Common myeloid progenitor, CD34-positive (primary cell): ENCODE measurements at regions not wholly inside any gene's neighbourhood (a gene's known extent, or its start where the extent isn't known, plus 50 kb on each side); places are given as distances from the start of the nearest gene placed in this dataset.

Experiments
- CTCF ChIA-PET: fragments of 350-600 bp; sonication (Branson Sonifier 250); formaldehyde crosslinking; loops from one replicate; lab custom pipeline; 2021; ENCODE audit warnings: antibody characterized with exemption; lab: Charles Lee
- POLR2A ChIA-PET: fragments of 350-600 bp; sonication (Branson Sonifier 250); formaldehyde crosslinking; loops from one replicate; lab custom pipeline; 2021; ENCODE audit warnings: antibody characterized with exemption; lab: Charles Lee
- DNase-seq, 3 donors: peaks; one replicate each; pipeline versions ENCODE4 v3.0.0 to v3.0.0-alpha.2; 2013
- H3K27ac ChIP-seq, 2 experiments: 1 replicate in 1 of 2; 2 replicates in 1 of 2; pipeline ENCODE4 v1.7.0; 2013; ENCODE audit warnings: inconsistent platforms in 2 of 2, low read length in 2 of 2, mild to moderate bottlenecking in 2 of 2, low read depth in 1 of 2, moderate library complexity in 1 of 2; ENCODE audit not compliant: severe bottlenecking in 2 of 2, insufficient read depth in 1 of 2, poor library complexity in 1 of 2
- H3K27me3 ChIP-seq, 5 experiments: replicated peaks in 2 of 5; 1 replicate in 3 of 5; 2 replicates in 2 of 5; pipeline versions ENCODE4 v1.6.1 to v1.7.0; 2013; ENCODE audit warnings: low read length in 4 of 5, mild to moderate bottlenecking in 2 of 5, moderate library complexity in 2 of 5, inconsistent platforms in 1 of 5; ENCODE audit not compliant: insufficient read depth in 5 of 5, control insufficient read depth in 4 of 5
- H3K36me3 ChIP-seq, 4 experiments: 1 replicate in 2 of 4; 2 replicates in 2 of 4; pipeline versions ENCODE4 v1.6.1 to v1.7.0; 2013; ENCODE audit warnings: low read length in 3 of 4, control low read depth in 1 of 4, mild to moderate bottlenecking in 1 of 4; ENCODE audit not compliant: control insufficient read depth in 4 of 4, insufficient read depth in 4 of 4
- H3K4me1 ChIP-seq, 4 experiments: 1 replicate in 3 of 4; 2 replicates in 1 of 4; pipeline versions ENCODE4 v1.6.1 to v1.7.1; 2013; ENCODE audit warnings: low read length in 3 of 4, mild to moderate bottlenecking in 3 of 4, control low read depth in 1 of 4, inconsistent platforms in 1 of 4, moderate library complexity in 1 of 4; ENCODE audit not compliant: control insufficient read depth in 4 of 4, insufficient read depth in 4 of 4; ENCODE audit errors: control extremely low read depth in 1 of 4
- H3K4me3 ChIP-seq, 7 experiments: 1 replicate in 4 of 7; 2 replicates in 3 of 7; pipeline versions ENCODE4 v1.5.1 to v1.7.0; 2013; ENCODE audit warnings: mild to moderate bottlenecking in 7 of 7, low read length in 6 of 7, moderate library complexity in 6 of 7, inconsistent platforms in 2 of 7, low read depth in 2 of 7, control low read depth in 1 of 7; ENCODE audit not compliant: insufficient read depth in 4 of 7, control insufficient read depth in 1 of 7; ENCODE audit errors: extremely low read depth in 1 of 7
- H3K9me3 ChIP-seq, 5 experiments: 1 replicate in 4 of 5; 2 replicates in 1 of 5; pipeline versions ENCODE4 v1.6.1 to v1.7.1; 2013; ENCODE audit warnings: low read length in 4 of 5, mild to moderate bottlenecking in 2 of 5, inconsistent platforms in 1 of 5, low read depth in 1 of 5, moderate library complexity in 1 of 5; ENCODE audit not compliant: control insufficient read depth in 4 of 5, insufficient read depth in 2 of 5; ENCODE audit errors: control extremely low read depth in 1 of 5
- WGBS: methylation state at CpG from one replicate; pipeline ENCODE4 v1.1.5; 2013; ENCODE audit not compliant: insufficient coverage; 5-methylcytosine and 5-hydroxymethylcytosine counted together

GRCh38 chr7:41274179-41274578 is 428.7 kb downstream of the INHBA start:
- H3K27me3 ChIP-seq: no peaks in the 10 kb centered on the region
- DNase-seq: no peak
- H3K4me1 ChIP-seq: no peaks in the 10 kb centered on the region
- no peaks in the 10 kb centered on the region for H3K36me3 ChIP-seq
- H3K4me3 ChIP-seq: no peak overlapping the region
- ChIA-PET POLR2A (no interaction called here), CTCF (no interaction called here)
- no peak overlapping the region for H3K27ac ChIP-seq
- 94% methylated on average over 4 of the region's 5 CpGs for WGBS
- no peaks in the 10 kb centered on the region for H3K9me3 ChIP-seq

- no peak for DNase-seq
- Histone ChIP-seq H3K4me1 (no peaks in the 10 kb centered on the region), H3K9me3 (no peaks in the 10 kb centered on the region), H3K27ac (no peak overlapping the region), H3K27me3 (no peaks in the 10 kb centered on the region), H3K4me3 (no peak overlapping the region), H3K36me3 (no peaks in the 10 kb centered on the region)
- ChIA-PET POLR2A (no interaction called here), CTCF (no interaction called here)
- 93% methylated on average over 4 of the region's 5 CpGs for WGBS
Observed at GRCh38 chr7:41272664-41273063, 430.2 kb downstream of the INHBA start.

GRCh38 chr7:41268878-41269277 is 434.0 kb downstream of the INHBA start:
- no peaks in the 10 kb centered on the region for H3K4me1 ChIP-seq
- H3K9me3 ChIP-seq: no peaks in the 10 kb centered on the region
- no peak overlapping the region for H3K27ac ChIP-seq
- no peak overlapping the region for H3K4me3 ChIP-seq
- no peaks in the 10 kb centered on the region for H3K36me3 ChIP-seq
- 75% methylated on average over 2 of the region's 2 CpGs for WGBS
- no peaks in the 10 kb centered on the region for H3K27me3 ChIP-seq
- POLR2A ChIA-PET: no interaction called here
- DNase-seq: peak in 2 of 3 donors; percentile 32 to 48
- CTCF ChIA-PET: no interaction called here

GRCh38 chr7:41261080-41261479 is 441.8 kb downstream of the INHBA start:
- ChIA-PET POLR2A (no interaction called here), CTCF (no interaction called here)
- Histone ChIP-seq H3K9me3 (no peaks in the 10 kb centered on the region), H3K4me3 (no peak overlapping the region), H3K27me3 (no peaks in the 10 kb centered on the region), H3K27ac (no peak overlapping the region), H3K4me1 (peaks cover 0 to 13% (median 0%) of the 10 kb centered on the region in 4 experiments), H3K36me3 (no peaks in the 10 kb centered on the region)
- 80% methylated on average over 1 of the region's 4 CpGs for WGBS
- no peak for DNase-seq

GRCh38 chr7:41257660-41258059 is 445.2 kb downstream of the INHBA start:
- POLR2A ChIA-PET: no interaction called here
- CTCF ChIA-PET: no interaction called here
- no peak overlapping the region for H3K27ac ChIP-seq
- H3K4me1 ChIP-seq: peaks cover 0 to 13% (median 0%) of the 10 kb centered on the region in 4 experiments
- no CpG with 5 or more reads among the region's 4 CpGs for WGBS
- no peak overlapping the region for H3K4me3 ChIP-seq
- H3K27me3 ChIP-seq: no peaks in the 10 kb centered on the region
- H3K9me3 ChIP-seq: no peaks in the 10 kb centered on the region
- DNase-seq: peak in 2 of 3 donors; percentile 6 to 15
- H3K36me3 ChIP-seq: no peaks in the 10 kb centered on the region

GRCh38 chr7:41256186-41256945 is 446.5 kb downstream of the INHBA start:
- Histone ChIP-seq H3K4me1 (peaks cover 0 to 8% (median 0%) of the 10 kb centered on the region in 4 experiments), H3K4me3 (no peak overlapping the region), H3K9me3 (peaks cover 0 to 3% (median 0%) of the 10 kb centered on the region in 5 experiments), H3K27ac (no peak overlapping the region), H3K27me3 (no peaks in the 10 kb centered on the region), H3K36me3 (no peaks in the 10 kb centered on the region)
- CTCF ChIA-PET: no interaction called here
- DNase-seq: no peak
- POLR2A ChIA-PET: no interaction called here
- whole genome bisulfite sequencing: 88% methylated on average over 4 of the region's 5 CpGs

GRCh38 chr7:41255716-41256115 is 447.2 kb downstream of the INHBA start:
- 89% methylated on average over 1 of the region's 2 CpGs for WGBS
- ChIA-PET CTCF (no interaction called here), POLR2A (no interaction called here)

More at GRCh38 chr7:41255716-41256115, 447.2 kb downstream of the INHBA start:
- no peak for DNase-seq
- Histone ChIP-seq H3K9me3 (peaks cover 0 to 7% (median 0%) of the 10 kb centered on the region in 5 experiments), H3K27ac (no peak overlapping the region), H3K27me3 (no peaks in the 10 kb centered on the region), H3K4me3 (no peak overlapping the region), H3K4me1 (peaks cover 0 to 6% (median 0%) of the 10 kb centered on the region in 4 experiments), H3K36me3 (no peaks in the 10 kb centered on the region)
